ENCODE measurements at regions not wholly inside any gene's neighbourhood (a gene's known extent, or its start where the extent isn't known, plus 50 kb on each side); places are given as distances from the start of the nearest gene placed in this dataset.
A peak's percentile ranks its signal among the peaks of the same experiment; 100 is the strongest.
"Not testable (repeated sequence)": the region's sequence is repeated elsewhere in the genome, so short reads cannot be mapped to it uniquely, and the experiment has no call there.

GRCh38 chr2:146748046-146748445 is 1096.8 kb upstream of the ACVR2A start:
- no peak for DNase-seq

DNA sequence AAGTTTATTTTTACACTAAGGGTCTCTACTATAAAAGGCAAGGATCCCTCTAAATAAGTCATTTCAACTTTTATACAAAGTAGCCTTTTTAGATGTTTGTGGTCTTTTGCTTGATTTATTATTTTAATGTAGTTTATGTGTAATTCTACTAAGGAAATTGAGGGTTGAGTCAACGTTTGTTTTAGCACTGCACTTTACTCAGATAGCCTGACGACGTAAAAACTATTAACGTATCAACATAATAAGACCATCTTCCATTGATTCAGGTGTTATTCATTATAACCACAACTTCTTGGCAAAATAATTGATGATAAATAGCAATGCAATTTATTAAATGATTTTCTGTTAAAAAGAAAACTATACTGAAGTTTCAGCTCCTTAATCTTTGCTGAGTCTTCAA is 1103.6 kb upstream of the ACVR2A start:
- no peak for DNase-seq

- DNase-seq, result no peak
These were observed 1110.0 kb upstream of the ACVR2A start for GRCh38 chr2:146734821-146735190.

- peak; percentile 88 for DNase-seq
These were observed 1110.6 kb upstream of the ACVR2A start for GRCh38 chr2:146734042-146734820.

DNA sequence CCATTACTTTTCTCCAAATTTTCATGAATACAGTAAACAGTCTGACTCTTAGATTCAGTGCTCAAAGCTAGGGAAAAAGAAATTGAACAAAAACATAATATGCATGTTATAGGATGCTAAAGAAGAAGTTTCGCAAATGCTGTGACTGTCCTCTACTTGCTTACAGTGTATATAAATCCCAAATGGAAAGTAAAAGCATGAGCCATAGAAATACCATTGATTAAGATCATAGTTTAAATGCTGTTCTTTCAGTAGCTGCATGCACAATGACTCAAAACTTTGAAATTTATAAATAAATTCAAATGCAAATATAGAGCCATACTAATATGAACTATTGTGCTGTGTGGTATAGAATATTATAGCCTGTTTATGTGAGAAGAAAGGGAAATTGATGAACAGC is 1113.9 kb upstream of the ACVR2A start:
- no peak for DNase-seq

DNA sequence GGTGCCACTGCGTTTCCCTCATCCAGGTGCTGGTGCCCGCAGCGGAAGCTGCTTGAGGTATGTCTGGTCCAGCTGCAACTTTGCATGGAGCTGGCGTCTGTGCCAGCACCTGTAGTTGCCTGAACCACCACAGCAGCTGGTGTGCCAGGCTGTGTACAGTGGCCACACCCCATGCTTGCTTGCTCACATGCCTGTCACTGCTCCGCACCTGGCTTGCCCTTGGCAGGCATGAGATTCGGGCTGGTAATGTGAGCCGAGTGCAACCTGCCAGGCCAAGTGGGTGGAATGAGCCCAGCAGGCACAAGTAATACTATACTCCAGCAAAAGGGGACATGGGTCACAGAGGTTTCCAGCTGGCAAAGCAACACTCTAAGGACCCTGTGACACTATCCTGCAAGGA is 1123.3 kb upstream of the ACVR2A start:
- DNase-seq, result no peak

DNA sequence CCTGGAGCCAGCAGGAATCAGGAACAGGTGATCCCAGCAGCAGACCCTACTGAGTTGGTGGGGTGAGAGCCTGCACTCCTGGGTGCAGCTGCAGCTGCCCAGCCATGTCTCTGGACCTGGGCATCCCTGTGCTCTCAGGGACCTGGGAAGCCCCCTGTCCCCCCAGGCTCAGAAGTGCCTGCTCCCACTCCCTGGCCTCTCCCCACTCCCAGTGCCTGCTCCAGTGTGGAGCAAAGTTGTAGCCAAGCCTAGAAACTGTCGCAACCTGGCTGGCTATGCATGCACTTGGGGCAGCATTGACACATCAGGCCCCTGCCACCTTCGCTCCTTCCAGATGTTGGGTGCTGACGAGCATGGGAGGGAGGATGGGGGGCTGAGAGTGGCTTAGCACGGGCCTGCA is 1124.7 kb upstream of the ACVR2A start:
- no peak for DNase-seq

DNA sequence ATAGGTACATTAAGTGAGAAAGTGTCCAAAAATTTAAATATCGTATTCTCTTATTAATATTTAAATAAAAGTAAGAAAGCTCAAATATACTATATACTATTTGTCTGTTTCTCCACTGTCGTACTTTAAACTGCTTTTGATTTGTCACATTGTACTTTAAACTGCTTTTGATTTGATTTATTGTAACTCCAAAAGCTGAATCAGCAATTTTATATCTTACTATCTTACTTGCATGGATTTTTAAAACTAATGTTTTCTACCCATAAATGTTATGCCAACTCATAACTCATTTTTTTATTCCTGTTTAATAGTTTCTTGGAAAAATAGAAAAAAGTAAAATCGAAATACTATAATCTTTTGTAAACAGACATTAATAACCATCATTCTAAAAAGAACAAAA is 1128.2 kb upstream of the ACVR2A start:
- DNase-seq, result no peak

GRCh38 chr2:146709004-146709403 is 1135.8 kb upstream of the ACVR2A start:
- DNase-seq, result no peak

- DNase-seq, result no peak
These were observed 1143.6 kb upstream of the ACVR2A start for GRCh38 chr2:146701183-146701582.

GRCh38 chr2:146697307-146697706 is 1147.5 kb upstream of the ACVR2A start:
- no peak for DNase-seq

DNA sequence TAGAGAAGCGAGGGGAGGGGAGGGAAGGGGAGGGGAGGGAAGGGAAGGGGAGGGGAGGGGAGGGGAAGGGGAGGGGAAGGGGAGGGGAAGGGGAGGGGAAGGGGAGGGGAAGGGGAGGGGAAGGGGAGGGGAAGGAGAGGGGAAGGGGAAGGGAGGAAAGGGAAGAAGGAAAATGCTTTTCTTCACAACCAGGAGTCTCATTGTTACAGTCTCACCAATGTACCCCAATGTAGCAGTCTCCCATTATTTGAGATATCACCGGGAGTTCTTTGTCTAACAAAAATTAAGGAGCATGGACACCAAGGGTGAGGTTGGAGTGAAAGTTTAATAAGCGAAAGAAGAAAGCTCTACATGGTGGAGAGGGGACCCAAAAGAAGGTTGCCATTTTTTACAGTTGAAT is 1148.0 kb upstream of the ACVR2A start:
- DNase-seq, result not testable (repeated sequence)

GRCh38 chr2:146681991-146682390 is 1162.8 kb upstream of the ACVR2A start:
- DNase-seq, result peak; percentile 30

- DNase-seq, result no peak
These were observed 1166.3 kb upstream of the ACVR2A start for GRCh38 chr2:146678516-146678915.

GRCh38 chr2:146677280-146677679 is 1167.5 kb upstream of the ACVR2A start:
- no peak for DNase-seq

- no peak for DNase-seq
These were observed 1175.1 kb upstream of the ACVR2A start for GRCh38 chr2:146669735-146670134.

- DNase-seq, result no peak
These were observed 1178.5 kb upstream of the ACVR2A start for GRCh38 chr2:146666340-146666739.

DNA sequence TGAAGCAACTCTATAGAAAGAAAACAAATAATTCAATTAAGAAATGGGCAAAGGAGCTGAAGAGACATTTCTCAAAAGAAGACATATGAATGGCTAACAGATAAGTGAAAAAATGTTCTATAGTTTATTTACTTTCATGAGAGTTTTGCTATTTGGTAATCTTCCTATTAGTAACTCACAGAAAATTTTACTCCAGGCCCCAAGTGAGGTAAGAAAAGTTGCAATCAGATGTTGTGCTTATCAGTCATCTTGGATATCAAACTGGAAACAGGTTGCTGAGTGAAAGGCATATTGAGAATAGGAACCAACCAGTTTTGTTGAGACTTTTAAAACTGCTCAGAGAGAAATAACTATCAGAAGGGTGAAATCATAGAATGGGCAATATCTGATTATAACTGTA is 1179.0 kb upstream of the ACVR2A start:
- no peak for DNase-seq

DNA sequence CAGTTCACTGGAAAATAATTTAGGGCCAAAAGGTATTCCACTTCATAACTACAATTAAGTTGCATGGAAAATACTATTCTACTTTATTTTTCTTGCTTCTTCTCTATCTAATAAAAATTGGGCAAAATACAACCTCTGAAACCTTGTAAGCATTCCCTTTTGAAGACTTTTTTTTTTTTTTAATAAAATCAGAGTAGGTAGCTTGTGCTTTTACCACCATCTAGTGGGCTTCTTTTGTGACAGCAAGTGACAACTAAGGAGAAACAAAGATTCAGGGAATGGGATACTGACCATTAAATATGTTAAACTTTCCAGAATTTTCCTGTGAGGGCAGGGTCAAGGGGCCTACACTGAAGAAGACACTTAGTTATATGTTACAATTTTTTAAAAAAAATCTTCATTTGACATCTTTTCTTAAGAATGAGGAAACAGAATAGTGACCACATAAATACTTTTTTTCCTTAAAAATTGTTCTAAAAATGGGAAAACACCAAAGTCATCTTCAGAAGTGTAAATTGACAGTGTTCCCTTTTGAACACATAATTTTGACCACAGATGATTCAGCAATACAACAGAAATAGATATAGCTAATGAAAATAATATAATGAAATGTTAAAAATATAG is 1183.2 kb upstream of the ACVR2A start:
- peak; percentile 74 for DNase-seq

GRCh38 chr2:146659976-146660375 is 1184.9 kb upstream of the ACVR2A start:
- no peak for DNase-seq

GRCh38 chr2:146652311-146652710 is 1192.5 kb upstream of the ACVR2A start:
- DNase-seq, result no peak

DNA sequence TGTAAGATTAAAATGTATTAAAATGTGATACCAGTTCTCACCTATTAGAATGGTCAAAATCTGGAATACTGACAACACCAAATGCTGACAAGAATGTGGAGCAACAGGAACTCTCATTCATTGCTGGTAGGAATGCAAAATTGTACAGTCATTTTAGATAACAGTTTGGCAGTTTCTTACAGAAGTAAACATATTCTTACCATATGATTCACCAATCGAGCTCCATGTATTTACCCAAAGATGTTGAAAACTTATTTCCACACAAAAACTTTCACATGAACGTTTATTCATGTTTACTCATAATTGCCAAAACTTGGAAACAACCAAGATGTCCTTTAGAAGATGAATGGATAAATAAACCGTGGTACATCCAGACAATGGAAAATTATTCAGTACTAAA is 1193.5 kb upstream of the ACVR2A start:
- DNase-seq, result no peak

- DNase-seq, result no peak
These were observed 1202.8 kb upstream of the ACVR2A start for GRCh38 chr2:146642066-146642465.

DNA sequence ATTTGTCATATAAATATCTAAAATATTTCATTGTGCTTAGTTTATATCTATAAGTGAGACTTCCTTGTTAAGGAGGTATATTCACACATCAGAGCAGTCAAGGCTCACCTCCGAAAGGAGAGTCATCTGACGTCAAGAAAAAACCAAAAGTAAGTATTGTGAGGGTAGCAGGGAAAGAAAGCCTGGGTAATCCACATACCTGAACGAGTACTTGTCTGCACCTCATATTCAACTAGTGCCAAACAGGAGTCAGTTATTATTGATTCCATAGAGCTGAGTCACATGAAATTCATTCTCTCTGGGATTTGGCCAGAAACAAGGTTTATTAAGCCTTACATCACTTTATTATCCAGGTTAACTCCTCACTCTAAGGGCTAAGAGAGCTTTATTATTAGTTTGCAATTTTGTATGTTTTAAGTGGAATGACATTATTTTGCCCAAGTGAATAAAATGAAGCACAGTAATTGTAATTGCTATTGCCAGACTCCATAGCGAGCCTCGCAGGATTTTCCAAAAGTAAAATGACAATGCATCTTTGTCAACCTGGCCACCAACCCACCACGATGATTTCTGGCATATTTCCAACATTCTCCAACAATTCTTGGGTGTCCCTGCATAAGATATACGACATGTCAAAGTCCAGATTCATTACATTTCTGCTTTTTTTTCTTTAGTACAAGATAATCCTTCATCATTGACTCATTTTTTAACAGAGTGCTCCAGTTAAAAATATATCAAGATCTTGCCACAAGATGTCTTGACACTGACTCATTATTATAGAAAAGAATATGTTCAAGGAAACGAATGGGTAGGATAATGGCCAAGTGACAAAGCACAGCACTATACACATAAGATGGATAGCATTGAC is 1210.4 kb upstream of the ACVR2A start:
- DNase-seq, result no peak
